Activated CD8-positive, alpha-beta memory T cell treated with anti-CD3 and anti-CD28 coated beads, Interleukin-2, amount 50 U/mL, for 24 hours (primary cell): ENCODE measurements at regions not wholly inside any gene's neighbourhood (a gene's known extent, or its start where the extent isn't known, plus 50 kb on each side); places are given as distances from the start of the nearest gene placed in this dataset.
"Not testable (repeated sequence)": the region's sequence is repeated elsewhere in the genome, so short reads cannot be mapped to it uniquely, and the experiment has no call there.

Source experiments
- DNase-seq: peaks from one replicate; pipeline ENCODE4 v3.0.0-alpha.2; 2020; ENCODE audit errors: extremely low read depth

- DNase-seq = no peak
Observed at GRCh38 chr9:119924736-119925135, 555.5 kb upstream of the BRINP1 start.

DNA sequence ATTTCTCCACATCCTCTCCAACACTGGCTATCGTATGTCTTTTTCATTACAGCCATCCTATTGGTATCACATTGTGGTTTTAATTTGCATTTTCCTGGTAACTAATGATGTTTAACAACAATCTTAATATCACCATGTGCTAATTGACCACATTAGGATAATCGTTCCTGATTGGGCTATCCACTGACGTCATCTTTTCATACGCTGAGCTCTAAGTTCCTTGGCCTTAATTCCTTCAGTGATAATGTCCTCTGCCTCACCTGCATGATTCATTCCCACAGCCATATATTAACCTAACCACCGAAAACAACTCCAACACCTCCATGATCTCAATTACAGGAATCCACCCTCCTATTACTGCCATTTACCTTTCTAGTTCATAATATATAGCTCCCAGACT lies 547.9 kb upstream of the BRINP1 start:
- no peak for DNase-seq

GRCh38 chr9:119907056-119907455 lies 537.8 kb upstream of the BRINP1 start:
- DNase-seq = no peak

DNA sequence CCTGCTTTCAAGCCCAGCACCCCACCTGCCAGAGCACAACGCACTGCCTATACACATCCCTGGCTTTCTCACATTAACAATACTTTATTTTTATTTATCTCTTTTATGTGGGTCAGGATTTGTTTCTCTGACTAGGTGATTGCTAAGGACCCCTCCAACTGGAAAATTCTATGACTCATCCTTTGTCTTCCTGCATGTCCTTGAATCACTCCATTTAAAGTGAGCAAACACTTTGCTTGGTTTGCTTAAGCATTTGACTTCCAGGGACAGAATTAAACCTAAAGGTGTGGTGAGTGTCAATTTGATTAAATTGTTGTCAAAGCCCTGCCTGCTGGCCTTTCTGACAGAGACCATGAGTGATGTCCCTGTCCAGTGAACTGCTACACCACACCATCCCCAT lies 536.5 kb upstream of the BRINP1 start:
- DNase-seq = no peak

- no peak for DNase-seq
Observed at GRCh38 chr9:119903851-119904250, 534.6 kb upstream of the BRINP1 start.

DNA sequence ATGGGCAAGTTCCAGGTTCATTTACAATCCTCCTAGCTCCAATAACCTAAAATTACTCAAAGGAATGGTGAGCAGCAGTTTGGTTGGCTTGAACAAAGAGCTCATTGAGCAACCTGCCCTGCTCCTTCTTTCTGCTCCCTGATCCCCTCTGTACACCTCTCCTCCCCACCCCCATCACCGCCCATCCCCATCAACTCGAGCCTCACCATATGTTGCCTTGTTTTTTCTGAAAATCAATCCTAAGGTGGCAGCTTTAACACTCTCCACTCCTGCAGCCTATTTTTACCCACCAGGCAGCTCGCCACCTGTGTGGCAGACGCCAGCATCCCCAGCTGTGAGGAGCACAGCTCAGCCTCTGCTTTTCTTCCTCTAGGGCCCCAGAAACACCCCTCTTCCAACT lies 533.4 kb upstream of the BRINP1 start:
- DNase-seq = no peak

GRCh38 chr9:119898316-119898715 lies 529.1 kb upstream of the BRINP1 start:
- DNase-seq = no peak

DNA sequence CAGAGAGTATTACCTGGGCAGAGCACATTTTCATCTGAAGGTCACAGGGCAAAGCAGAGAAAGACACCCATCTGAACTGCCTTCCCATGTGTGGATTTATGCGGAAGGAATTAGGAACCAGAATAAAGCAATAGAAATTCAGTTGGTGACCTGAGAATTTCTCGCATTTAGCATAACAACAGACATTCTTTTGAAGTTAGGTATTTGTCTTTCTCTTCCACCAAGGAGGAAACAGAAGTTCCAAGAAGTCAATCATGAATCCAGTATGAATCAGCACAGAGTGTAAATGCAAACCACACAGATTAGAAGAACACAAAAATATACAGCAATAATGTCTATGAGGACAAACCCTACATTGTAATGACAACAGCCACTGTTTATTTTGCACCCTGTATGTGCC lies 515.2 kb upstream of the BRINP1 start:
- no peak for DNase-seq

DNA sequence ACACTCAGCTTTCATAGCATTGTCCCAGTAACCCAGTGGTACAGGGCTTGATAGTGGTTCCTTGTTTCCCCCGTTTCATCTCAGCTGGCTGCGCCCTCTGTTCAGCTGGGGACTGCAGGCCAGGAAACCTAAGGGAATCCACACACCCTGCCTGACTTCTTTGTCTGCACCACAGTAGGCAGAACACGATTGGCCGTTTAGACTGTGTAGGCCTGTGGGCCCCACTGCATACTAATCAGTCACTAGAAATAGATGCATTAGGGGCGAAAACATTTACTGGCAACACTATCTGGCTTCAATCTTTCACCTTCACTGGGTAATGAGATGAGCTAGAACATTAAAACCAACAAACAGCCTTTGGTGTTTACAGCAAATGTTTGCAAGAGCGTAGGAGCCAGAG lies 512.7 kb upstream of the BRINP1 start:
- no peak for DNase-seq

GRCh38 chr9:119880361-119880760 lies 511.1 kb upstream of the BRINP1 start:
- DNase-seq = no peak

GRCh38 chr9:119877306-119877705 lies 508.1 kb upstream of the BRINP1 start:
- no peak for DNase-seq

DNA sequence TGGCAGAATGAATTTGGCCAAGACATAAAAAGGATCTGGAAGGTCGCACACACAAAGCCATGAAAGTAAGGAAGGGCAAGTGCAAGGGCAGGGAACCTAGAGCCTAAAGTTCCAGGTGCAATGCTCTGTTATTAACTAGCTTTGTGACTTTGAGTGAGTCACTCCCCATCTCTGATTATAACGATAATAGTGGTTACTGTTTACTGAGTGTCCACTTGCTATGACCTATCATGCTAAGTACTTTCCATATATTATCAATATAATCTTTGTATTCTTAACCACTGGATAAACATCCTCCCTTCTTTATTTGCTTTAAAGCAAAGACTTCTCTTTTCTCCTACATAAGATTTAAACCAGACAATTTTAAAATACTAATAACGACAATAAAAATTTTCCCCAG lies 504.6 kb upstream of the BRINP1 start:
- DNase-seq = no peak

- DNase-seq = not testable (repeated sequence)
Observed at GRCh38 chr9:119870251-119870650, 501.0 kb upstream of the BRINP1 start.

DNA sequence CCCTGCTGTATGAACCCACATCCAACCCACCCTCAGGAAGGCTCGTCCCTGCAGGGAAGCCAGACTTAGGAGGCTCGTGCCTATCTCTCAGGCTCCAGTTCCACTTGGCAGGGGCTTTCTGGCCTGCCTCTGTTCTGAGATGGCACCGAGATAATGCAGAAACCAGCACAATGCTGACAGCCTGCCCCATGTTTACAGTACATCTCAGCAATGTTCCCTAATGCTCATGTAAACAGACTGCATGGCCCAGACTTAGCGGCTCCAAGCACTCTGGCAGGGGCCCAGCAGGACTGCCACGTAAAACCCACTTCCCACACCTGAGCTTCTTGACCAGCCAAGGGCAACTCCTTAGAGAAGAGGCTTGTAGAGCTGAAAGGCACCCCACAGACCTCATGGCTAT lies 499.5 kb upstream of the BRINP1 start:
- DNase-seq = no peak

- DNase-seq = no peak
Observed at GRCh38 chr9:119861842-119862241, 492.6 kb upstream of the BRINP1 start.

DNA sequence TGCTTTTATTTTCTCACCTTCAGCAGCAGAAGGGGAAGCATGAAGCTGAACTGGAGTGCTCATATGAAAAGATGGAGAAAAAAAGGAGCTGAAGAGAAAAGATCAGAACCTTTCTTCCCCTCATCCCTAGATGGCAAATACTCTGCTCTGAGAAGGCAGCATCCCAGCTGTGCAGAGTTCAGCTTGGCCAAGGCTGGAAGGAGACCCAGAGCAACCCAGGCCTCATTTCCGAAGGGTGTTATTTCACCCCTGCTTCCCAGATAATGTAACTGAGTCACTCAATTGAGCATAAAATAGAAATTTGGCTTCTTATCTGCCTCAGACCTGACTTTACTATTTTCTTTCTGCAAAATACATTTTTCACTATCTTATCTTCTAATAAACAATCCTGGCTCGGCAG lies 489.9 kb upstream of the BRINP1 start:
- no peak for DNase-seq

GRCh38 chr9:119853126-119853525 lies 483.9 kb upstream of the BRINP1 start:
- DNase-seq = no peak

DNA sequence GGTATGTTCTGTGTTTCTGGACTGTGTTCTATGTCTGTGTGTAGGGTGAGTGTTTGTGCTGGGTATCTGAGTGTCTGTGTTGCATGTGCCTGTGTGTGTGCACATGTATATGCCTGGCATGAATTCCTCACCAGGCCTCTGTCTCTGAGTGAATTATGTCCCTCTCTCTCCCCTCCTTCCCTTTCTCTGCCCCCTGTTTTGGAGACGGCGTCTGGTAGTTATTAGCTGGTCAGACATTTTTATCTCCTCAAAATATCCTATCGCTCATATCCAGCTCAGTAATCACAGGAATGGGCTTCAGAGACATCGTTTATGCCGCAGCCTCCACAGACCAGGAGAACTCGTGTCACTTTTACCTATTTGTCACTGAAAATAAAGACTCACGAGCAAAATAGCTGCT lies 483.2 kb upstream of the BRINP1 start:
- no peak for DNase-seq

GRCh38 chr9:119844431-119844830 lies 475.2 kb upstream of the BRINP1 start:
- DNase-seq = no peak

DNA sequence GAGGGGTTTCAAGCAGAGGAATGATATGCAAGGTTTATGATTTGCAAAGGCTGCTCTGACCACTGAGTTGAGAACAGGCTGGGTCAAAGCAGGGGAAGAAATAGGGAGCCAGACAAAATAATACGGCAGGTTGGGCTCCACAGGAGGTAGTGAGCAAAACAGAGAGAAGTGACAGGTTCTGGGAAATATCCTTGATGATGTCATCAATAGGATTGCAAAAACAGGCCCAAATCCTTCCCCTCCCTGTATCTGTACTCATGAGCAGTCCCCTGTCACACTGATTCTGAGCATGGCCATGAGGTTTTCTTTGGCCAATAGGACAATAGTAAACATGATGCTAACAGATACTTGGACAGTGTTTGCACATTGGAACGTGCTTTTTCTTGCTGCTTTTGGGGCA lies 471.8 kb upstream of the BRINP1 start:
- no peak for DNase-seq

DNA sequence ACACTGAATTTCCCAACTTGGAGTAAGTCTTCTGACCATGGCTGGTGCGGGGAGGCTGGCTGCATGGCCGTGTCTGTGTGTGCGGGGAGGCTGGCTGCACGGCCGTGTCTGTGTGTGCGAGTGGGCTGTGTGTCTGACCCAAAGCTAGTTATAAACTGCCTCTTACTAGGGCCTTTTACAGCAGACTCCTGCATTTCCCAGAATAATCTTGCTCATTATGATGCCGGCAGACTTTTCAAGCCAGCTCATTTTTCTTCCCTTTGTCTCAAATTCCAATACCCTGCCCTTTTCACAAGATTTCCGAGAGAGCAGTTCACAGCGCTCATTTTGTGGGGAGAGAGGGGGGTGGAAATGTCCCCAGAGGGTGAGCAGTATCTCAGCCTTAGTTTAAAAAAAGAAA lies 470.7 kb upstream of the BRINP1 start:
- no peak for DNase-seq

GRCh38 chr9:119838210-119838609 lies 469.0 kb upstream of the BRINP1 start:
- no peak for DNase-seq

- DNase-seq = no peak
Observed at GRCh38 chr9:119836036-119836435, 466.8 kb upstream of the BRINP1 start.

DNA sequence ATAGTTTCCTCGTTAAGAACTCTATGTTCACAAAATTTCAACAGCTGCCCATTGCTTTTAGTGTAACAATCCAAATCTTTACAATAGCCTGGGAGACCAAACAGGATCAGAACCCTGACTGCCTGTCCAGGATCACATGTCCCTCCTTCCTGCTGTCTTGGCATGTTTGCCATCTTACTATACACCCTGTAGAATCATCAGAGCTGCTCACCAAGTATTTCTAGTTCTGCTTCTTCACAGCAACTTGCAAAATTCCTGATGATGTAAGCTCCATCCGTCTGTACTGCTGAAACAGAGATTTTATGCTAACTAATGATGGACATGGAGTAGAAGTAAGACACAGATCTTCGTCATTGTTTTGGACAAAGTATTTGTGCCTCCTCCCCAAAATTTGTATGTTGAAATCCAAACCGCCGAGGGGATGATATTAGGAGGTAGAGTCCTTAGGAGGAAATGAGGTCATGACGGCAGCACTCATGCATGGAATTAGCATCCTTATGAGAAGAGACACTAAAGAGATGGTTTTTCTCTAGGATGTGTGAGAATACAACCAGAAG lies 464.9 kb upstream of the BRINP1 start:
- no peak for DNase-seq

GRCh38 chr9:119831309-119831708 lies 462.1 kb upstream of the BRINP1 start:
- no peak for DNase-seq
